HG02885 (cell line): ENCODE measurements at regions not wholly inside any gene's neighbourhood (a gene's known extent, or its start where the extent isn't known, plus 50 kb on each side); places are given as distances from the start of the nearest gene placed in this dataset.

Experiments
- ATAC-seq: cut with Tn5 transposase; IDR thresholded peaks from one replicate; pipeline ENCODE4 v1.9.1; 2021; ENCODE audit warnings: mild to moderate bottlenecking; ENCODE audit not compliant: unreplicated experiment, poor library complexity

DNA sequence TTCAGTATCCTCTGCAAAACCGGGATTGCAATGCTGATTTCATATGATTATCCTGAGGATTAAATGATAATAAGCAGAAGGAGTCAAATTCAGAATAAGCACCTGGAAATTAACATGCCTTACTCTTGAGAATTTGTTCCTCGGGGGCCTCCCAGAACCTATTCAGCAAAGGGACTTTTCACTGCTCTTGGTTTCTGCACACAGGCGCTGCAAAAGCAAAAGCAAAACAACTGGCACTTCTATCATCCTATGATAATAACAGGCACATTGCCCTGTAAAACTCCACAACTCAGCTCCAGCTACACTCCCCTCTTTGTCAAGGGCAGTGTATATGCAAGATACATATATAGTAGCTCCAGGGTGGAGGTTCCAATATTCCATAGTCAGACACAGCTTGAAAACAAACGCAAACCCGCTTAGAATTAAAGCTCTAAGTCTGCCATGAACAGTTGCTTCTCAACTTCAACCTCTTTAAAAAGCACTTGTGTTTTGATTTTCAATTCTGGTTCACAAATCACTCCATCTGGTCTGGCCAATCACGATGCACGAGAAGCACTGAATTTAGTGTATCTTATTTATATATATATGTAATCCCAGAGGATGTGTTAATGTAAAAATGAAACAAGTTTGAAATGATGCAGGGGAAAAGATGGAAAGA lies 119.9 kb upstream of the PTER start:
- no peak for ATAC-seq

DNA sequence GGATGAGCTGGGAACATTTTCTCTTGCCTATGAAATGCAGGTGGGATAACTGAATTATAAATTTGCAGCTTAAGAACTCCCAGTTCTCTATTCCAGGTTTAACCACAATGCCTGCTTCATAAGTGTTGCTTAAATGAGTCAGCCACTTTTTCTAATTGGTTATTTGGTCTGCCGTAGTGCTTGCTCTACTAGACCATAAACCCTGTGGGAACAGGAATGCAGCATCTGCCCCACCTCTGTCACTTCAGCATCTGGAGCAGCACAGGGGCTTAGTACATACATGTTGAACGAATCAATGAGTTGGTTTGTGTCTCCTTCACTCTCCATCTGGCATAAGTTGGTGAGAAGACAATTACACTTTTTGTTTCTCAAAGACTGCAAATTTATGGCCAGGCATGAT lies 95.2 kb upstream of the PTER start:
- ATAC-seq: no peak

DNA sequence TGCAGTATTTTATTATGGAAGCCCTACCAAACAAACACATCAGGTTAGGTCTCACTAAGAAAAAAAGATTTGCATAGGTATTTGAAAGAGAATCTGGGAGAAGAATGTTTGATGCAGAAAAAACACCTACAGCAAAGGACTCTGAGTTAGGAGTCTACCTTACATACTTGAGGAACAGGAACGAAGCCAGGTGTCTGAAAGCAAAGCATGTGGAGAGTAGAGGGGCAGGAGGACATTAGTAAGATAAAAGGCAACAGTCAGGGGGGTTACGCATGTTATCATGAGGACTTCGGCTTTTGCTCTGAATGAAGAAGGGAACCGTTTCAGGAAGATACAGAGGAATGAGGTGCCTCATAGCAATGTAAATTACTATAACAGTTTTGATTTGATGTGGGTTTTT lies 87.9 kb upstream of the PTER start:
- no peak for ATAC-seq

DNA sequence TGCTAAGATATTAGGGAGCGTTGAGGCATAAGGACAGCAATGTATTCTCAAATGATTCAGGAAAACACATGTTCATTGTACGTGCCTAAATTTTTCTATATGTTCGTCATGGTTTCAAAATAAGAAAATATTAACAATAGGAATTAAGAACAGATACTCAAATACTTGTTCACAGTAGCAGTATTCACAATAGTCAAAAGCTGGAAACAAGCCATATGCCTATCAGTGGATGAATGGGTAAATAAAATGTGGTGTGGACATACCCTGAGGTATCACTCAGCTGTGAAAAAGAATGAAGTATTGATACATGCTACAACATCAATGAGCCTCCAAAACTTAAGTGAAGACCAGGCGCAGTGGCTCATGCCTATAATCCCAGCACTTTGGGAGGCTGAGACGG lies 84.7 kb upstream of the PTER start:
- no peak for ATAC-seq

DNA sequence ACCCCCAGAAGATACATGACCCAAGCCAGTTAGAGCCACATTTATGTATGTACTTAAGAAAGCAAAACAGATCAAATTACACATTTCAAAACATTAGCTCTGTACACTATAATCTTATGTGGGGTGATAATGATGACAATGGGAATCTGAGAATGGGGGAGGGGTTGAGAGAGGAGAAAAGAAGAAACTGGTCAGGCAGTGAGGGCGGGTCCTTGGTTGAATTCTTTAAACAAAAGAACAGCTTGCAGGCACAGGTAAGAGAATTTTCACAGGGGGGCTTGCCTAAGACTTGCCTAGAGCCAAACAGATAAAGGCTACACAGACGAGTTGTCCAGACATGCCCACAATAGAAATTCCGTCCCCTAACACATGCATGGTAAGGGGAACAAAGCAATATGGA lies 76.8 kb upstream of the PTER start:
- ATAC-seq: no peak

DNA sequence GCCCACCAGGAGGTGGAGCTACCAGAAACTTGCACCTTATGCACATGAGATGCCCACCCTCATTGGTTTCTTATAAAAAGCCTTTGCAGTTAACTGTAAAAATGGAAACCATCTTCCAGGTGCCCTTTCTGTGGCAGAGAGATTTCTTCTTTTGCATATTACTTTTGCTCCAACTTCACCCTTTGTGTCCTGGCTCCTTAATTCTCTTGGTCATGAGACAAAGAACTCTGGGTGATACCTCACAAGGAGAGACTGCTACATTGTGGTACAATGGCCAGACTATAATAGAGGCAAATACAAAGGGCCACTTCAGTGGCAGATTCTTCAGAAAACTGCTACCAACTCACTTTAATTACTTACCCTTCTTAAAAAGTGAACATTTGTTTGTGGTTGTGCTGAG lies 76.4 kb upstream of the PTER start:
- ATAC-seq: no peak

DNA sequence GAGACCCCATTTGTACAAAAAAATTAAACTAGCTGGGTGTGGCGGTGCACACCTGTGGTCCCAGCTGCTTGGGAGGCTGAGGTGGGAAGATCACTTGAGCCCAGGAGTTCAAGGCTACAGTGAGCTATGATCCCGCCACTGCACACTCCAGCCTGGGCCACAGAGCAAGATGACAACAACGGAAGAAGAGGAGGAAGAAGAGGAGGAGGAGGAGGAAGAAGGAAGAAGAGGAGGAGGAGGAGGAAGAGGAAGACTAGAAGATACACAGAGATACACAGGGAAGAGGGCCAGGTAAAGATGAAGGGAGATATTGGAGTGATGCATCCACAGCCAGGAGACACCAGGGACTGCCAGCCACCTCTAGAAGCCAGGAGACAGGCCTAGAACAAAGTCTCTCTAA lies 75.7 kb upstream of the PTER start:
- ATAC-seq: no peak

DNA sequence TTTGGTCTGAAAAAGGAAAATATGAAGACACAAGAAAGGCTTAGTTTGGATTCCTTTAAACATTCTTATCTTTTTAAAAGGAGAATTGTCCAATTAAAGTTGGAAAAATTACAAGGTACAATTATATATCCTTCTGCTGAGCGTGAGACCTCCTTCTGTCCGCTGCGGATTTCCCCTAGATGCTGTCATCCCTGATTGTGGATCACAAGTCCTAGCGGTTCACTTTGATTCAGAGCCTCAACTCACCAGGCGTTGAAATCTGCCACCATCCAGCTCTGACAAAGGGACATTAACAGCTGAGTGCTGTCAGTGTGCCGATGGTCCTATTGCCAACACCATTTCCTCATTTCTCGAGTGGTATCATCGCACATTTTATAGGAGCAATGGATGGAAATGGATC lies 73.1 kb upstream of the PTER start:
- ATAC-seq: no peak

DNA sequence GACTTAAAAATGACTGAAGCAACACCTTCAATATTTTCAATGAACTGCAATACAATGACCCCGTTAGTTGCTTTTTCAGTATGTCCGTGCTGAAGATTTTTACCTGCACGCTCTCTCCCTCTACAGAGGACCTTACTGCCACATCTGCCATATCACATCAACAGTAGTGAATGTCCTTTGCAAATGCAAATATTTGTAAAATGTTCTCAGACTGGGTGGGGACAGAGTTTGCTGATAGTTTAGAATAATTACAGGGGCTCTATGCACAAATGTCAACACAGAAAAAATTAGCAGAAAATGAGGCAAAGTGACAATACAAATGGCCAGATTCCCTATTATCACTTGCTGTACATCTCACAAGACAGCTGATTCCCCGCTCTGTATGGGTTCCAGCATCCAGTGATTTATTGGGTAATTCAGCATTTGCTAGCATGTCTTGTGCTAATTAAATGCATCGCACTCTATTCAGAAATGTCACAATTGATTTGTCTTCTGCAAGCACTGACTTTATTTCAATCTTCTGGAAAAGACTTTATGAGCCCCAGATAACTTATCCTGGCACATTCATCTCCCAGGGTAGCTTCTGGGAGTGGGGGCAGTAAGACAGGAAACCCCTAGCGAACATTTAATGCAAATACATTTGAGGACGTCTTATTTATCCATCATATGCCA lies 69.1 kb upstream of the PTER start:
- ATAC-seq: no peak

DNA sequence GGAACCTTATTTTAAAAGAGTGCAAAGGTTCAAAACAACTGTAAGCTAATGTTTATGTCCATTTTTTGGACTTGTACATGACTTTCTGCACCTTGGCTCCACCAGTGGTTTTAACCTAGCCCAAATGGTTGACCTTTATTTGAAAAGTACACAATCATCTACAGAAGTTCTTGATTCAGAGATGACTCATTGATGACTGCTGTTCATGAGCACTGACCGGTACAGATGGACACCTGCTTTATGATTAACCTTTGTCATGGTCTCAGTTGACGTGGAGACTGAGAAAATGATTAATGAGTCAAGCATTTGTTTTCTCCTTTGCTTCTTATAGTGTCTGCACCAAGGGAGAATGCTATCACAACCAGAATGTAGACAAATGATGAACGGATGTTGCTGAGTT lies 55.7 kb upstream of the PTER start:
- ATAC-seq: peak; percentile 57

DNA sequence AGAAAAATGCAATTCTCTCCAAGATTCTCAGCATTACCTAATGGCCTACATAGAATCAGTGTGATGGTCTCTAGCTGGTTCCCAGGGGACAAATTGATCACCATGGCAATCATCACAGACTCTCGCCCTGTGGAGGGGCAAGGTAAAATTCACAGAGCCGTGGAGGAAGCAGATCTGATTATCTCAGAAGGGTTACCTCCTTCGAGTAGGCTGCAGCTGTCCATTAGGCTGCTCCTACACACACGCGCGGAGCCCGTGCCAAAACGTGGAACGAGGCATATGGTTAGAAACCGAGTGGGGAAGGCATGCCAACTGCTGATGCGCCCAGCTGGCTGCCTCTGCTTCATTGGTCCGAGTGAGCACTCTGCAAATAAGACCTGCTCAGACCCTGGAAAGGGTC lies 52.8 kb upstream of the PTER start:
- no peak for ATAC-seq

DNA sequence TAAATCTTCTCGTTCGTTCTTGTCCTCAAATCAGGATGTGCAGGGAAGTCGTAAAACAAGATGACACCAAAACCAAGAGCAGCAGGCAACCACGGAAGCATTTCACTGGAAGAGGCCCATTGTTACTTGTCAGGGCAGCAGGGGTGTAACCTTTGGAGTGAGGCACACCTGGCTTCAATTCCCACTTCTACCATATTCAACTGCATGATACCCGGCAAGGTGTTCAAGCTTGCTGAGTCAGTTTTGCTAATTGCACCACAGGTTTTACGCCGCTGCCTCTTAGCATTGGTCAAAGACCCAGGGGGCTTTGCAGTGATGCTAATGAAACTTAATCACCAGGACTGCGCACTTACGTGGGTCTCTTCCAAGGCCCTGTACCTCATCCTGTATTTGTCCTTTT lies 50.0 kb upstream of the PTER start:
- no peak for ATAC-seq
